ENCODE measurements at regions not wholly inside any gene's neighbourhood (a gene's known extent, or its start where the extent isn't known, plus 50 kb on each side); places are given as distances from the start of the nearest gene placed in this dataset.

DNA sequence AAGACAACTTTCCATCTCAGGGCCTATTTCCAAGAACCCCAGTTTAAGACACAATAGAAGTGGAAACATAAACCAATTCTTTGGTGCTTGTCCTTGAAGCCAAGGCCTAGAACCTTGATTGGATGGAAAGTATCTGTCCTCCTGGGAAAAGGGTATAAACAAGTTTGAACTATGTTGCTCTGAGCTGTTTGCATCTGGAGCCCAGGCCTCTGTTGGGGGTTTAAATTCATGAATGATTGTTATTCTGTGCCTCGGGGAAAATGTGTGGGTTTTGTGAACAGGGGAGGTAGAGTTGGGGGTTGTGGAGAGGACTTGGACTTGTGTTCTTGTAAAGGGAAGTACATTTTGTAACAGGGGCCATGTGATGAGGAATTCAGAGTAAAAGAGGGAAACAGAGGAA, 406.1 kb downstream of the SLC4A3 start:
- Histone ChIP-seq H3K4me1 (ENCODE audit: insufficient read depth, low read length) (peaks cover 21% of the 10 kb centered on the region), H3K9me3 (ENCODE audit: low read depth, low read length) (no peaks in the 10 kb centered on the region), H2AFZ (ENCODE audit: low read length) (peak overlapping the region; percentile 69), H3K27me3 (ENCODE audit: insufficient read depth, low read length) (no peaks in the 10 kb centered on the region), H3K36me3 (ENCODE audit: insufficient read depth, low read length) (no peaks in the 10 kb centered on the region), H3K4me2 (ENCODE audit: insufficient read depth, low read length) (no peak overlapping the region), H3K4me3 (ENCODE audit: insufficient read depth, low read length) (no peak overlapping the region), H3K27ac (ENCODE audit: low read depth, low read length) (no peak overlapping the region), H4K20me1 (ENCODE audit: insufficient read depth, low read length) (no peaks in the 10 kb centered on the region), H3K79me2 (ENCODE audit: insufficient read depth, low read length) (no peaks in the 10 kb centered on the region)
- no peak for DNase-seq (ENCODE audit: insufficient read length, low spot score, missing footprints)
- TF ChIP-seq, protein P1, sequence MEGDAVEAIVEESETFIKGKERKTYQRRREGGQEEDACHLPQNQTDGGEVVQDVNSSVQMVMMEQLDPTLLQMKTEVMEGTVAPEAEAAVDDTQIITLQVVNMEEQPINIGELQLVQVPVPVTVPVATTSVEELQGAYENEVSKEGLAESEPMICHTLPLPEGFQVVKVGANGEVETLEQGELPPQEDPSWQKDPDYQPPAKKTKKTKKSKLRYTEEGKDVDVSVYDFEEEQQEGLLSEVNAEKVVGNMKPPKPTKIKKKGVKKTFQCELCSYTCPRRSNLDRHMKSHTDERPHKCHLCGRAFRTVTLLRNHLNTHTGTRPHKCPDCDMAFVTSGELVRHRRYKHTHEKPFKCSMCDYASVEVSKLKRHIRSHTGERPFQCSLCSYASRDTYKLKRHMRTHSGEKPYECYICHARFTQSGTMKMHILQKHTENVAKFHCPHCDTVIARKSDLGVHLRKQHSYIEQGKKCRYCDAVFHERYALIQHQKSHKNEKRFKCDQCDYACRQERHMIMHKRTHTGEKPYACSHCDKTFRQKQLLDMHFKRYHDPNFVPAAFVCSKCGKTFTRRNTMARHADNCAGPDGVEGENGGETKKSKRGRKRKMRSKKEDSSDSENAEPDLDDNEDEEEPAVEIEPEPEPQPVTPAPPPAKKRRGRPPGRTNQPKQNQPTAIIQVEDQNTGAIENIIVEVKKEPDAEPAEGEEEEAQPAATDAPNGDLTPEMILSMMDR (IDR thresholded peaks at IDR 0.05; ENCODE audit: extremely low read depth, low read depth, low read length) = no peak

GRCh38 chr2:220034426-220035130, 407.1 kb downstream of the SLC4A3 start:
- TF ChIP-seq, protein P1 (IDR thresholded peaks at IDR 0.05; ENCODE audit: extremely low read depth, low read depth, low read length) = no peak
- no peak for DNase-seq (ENCODE audit: insufficient read length, low spot score, missing footprints)

DNA sequence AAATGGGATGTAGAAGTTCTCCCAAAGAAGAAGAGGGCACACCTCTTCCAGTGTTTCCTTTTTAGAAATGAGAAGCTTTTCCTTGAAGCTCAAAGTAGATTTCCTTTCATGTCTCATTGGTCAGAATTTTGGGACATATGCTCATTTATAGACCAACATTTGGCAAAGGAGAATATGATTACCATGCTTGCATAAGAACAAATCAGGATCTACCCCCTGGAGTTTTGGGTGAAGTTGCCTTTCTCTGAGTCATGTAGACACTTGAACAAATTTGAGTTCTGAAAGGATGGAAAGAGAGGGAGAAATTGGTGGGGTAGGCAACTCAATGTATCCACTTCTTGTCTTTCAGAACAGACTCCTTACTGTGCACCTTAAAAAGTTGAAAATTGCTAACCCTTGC, 409.0 kb downstream of the SLC4A3 start:
- peaks cover 21% of the 10 kb centered on the region for H3K4me1 ChIP-seq (ENCODE audit: insufficient read depth, low read length)
- H3K4me2 ChIP-seq (ENCODE audit: insufficient read depth, low read length) = no peak overlapping the region
- no peak overlapping the region for H3K27ac ChIP-seq (ENCODE audit: low read depth, low read length)
- no peaks in the 10 kb centered on the region for H3K36me3 ChIP-seq (ENCODE audit: insufficient read depth, low read length)
- no peaks in the 10 kb centered on the region for H3K79me2 ChIP-seq (ENCODE audit: insufficient read depth, low read length)
- H3K4me3 ChIP-seq (ENCODE audit: insufficient read depth, low read length) = no peak overlapping the region
- H2AFZ ChIP-seq (ENCODE audit: low read length) = no peak overlapping the region
- no peaks in the 10 kb centered on the region for H4K20me1 ChIP-seq (ENCODE audit: insufficient read depth, low read length)
- no peak for DNase-seq (ENCODE audit: insufficient read length, low spot score, missing footprints)
- H3K9me3 ChIP-seq (ENCODE audit: low read depth, low read length) = no peaks in the 10 kb centered on the region
- TF ChIP-seq, protein P1 (IDR thresholded peaks at IDR 0.05; ENCODE audit: extremely low read depth, low read depth, low read length) = no peak
- no peaks in the 10 kb centered on the region for H3K27me3 ChIP-seq (ENCODE audit: insufficient read depth, low read length)

More at GRCh38 chr2:220034426-220035130, 407.1 kb downstream of the SLC4A3 start:
- H4K20me1 ChIP-seq (ENCODE audit: insufficient read depth, low read length) = no peaks in the 10 kb centered on the region
- no peaks in the 10 kb centered on the region for H3K27me3 ChIP-seq (ENCODE audit: insufficient read depth, low read length)
- no peaks in the 10 kb centered on the region for H3K79me2 ChIP-seq (ENCODE audit: insufficient read depth, low read length)
- H3K27ac ChIP-seq (ENCODE audit: low read depth, low read length) = peak overlapping the region; percentile 66
- H3K4me2 ChIP-seq (ENCODE audit: insufficient read depth, low read length) = peak overlapping the region; percentile 61
- no peaks in the 10 kb centered on the region for H3K9me3 ChIP-seq (ENCODE audit: low read depth, low read length)
- peak overlapping the region; percentile 13 for H2AFZ ChIP-seq (ENCODE audit: low read length)
- H3K4me3 ChIP-seq (ENCODE audit: insufficient read depth, low read length) = no peak overlapping the region
- peaks cover 21% of the 10 kb centered on the region for H3K4me1 ChIP-seq (ENCODE audit: insufficient read depth, low read length)
- H3K36me3 ChIP-seq (ENCODE audit: insufficient read depth, low read length) = no peaks in the 10 kb centered on the region

- Histone ChIP-seq H3K4me1 (ENCODE audit: insufficient read depth, low read length) (peaks cover 15% of the 10 kb centered on the region), H3K4me3 (ENCODE audit: insufficient read depth, low read length) (no peak overlapping the region), H3K36me3 (ENCODE audit: insufficient read depth, low read length) (no peaks in the 10 kb centered on the region), H4K20me1 (ENCODE audit: insufficient read depth, low read length) (no peaks in the 10 kb centered on the region), H3K27ac (ENCODE audit: low read depth, low read length) (no peak overlapping the region), H2AFZ (ENCODE audit: low read length) (no peak overlapping the region), H3K9me3 (ENCODE audit: low read depth, low read length) (no peaks in the 10 kb centered on the region), H3K27me3 (ENCODE audit: insufficient read depth, low read length) (no peaks in the 10 kb centered on the region), H3K4me2 (ENCODE audit: insufficient read depth, low read length) (no peak overlapping the region), H3K79me2 (ENCODE audit: insufficient read depth, low read length) (no peaks in the 10 kb centered on the region)
- no peak for DNase-seq (ENCODE audit: insufficient read length, low spot score, missing footprints)
- TF ChIP-seq, protein P1 (IDR thresholded peaks at IDR 0.05; ENCODE audit: extremely low read depth, low read depth, low read length) = no peak
Measured at GRCh38 chr2:220040346-220040745, 412.9 kb downstream of the SLC4A3 start.
